HAP-1 (cell line): ENCODE measurements at regions not wholly inside any gene's neighbourhood (a gene's known extent, or its start where the extent isn't known, plus 50 kb on each side); places are given as distances from the start of the nearest gene placed in this dataset.

Experiments used
- DNase-seq, 2 experiments: peaks; one replicate each; pipeline ENCODE4 v3.0.0-alpha.2; 2016 to 2020; ENCODE audit warnings: low spot score in 2 of 2
- H3K27me3 ChIP-seq: fragments of 250-450 bp; sonication (Bioruptor Pico); 2 replicates; pipeline ENCODE4 v1.5.1; 2020; ENCODE audit warnings: low read depth, mild to moderate bottlenecking, moderate library complexity
- H3K36me3 ChIP-seq: fragments of 250-450 bp; sonication (Bioruptor Pico); replicated peaks from 2 replicates; pipeline ENCODE4 v1.5.1; 2020; ENCODE audit warnings: mild to moderate bottlenecking
- H3K4me1 ChIP-seq: fragments of 250-450 bp; sonication (Bioruptor Pico); 2 replicates; pipeline ENCODE4 v1.5.1; 2020; ENCODE audit warnings: mild to moderate bottlenecking
- H3K4me3 ChIP-seq: fragments of 250-450 bp; sonication (Bioruptor Pico); 2 replicates; pipeline ENCODE4 v1.5.1; 2020; ENCODE audit warnings: mild to moderate bottlenecking, moderate library complexity
- H3K9me3 ChIP-seq: fragments of 250-450 bp; sonication (Bioruptor Pico); 2 replicates; pipeline ENCODE4 v1.5.1; 2020; ENCODE audit warnings: mild to moderate bottlenecking, moderate library complexity
- in situ Hi-C: fragments of 300-500 bp; cut with MboI; formaldehyde crosslinking; loops from 3 replicates; pipeline ENCODE4 v1.14.3; 2020; ENCODE audit warnings: low sequenced_read_pairs, inconsistent platforms, mixed read lengths

DNA sequence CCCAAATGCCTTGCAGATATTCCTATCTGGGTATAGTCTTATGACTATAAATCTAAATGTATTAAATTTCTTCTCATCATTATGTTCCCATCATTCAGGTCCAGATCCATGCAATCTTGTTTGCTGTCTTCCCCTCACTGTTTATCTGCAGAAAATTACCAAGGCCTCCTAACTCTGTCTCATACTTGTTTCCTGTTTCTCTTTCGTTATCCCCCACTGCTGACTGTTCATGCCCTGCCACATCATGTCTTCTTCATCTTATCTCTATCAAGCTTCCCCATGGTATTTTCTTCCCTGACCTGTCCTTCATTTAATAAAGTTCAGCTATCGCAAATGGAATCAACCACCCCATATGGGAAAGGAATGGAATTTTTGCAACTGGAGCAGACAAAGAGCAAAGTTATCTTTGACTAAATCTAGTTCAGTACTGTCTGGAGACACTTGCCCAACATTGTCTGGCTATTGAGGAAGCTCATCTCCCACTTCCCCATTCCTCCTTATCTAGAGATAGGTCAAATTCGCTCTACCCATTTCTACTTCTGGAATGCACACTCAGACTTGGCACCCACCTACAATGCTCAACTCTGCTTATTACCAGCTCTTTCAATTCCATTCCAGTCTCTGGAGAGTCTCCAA, 1358.1 kb downstream of the EFNB2 start:
- H3K36me3 ChIP-seq = no peaks in the 10 kb centered on the region
- H3K4me1 ChIP-seq = no peaks in the 10 kb centered on the region
- in situ Hi-C loops = no loop called here
- H3K9me3 ChIP-seq = no peaks in the 10 kb centered on the region
- no peak overlapping the region for H3K4me3 ChIP-seq
- no peak for DNase-seq
- no peaks in the 10 kb centered on the region for H3K27me3 ChIP-seq

- H3K9me3 ChIP-seq = no peaks in the 10 kb centered on the region
- no peak overlapping the region for H3K4me3 ChIP-seq
- H3K36me3 ChIP-seq = no peaks in the 10 kb centered on the region
- in situ Hi-C loops = no loop called here
- DNase-seq = no peak
- H3K27me3 ChIP-seq = no peaks in the 10 kb centered on the region
- H3K4me1 ChIP-seq = no peaks in the 10 kb centered on the region
These were observed 1365.0 kb downstream of the EFNB2 start for GRCh38 chr13:105170438-105170837.

- no peaks in the 10 kb centered on the region for H3K4me1 ChIP-seq
- in situ Hi-C loops = no loop called here
- H3K36me3 ChIP-seq = no peaks in the 10 kb centered on the region
- H3K27me3 ChIP-seq = no peaks in the 10 kb centered on the region
- no peaks in the 10 kb centered on the region for H3K9me3 ChIP-seq
- no peak for DNase-seq
- no peak overlapping the region for H3K4me3 ChIP-seq
These were observed 1367.2 kb downstream of the EFNB2 start for GRCh38 chr13:105168295-105168694.

- Histone ChIP-seq H3K4me1 (no peaks in the 10 kb centered on the region), H3K4me3 (no peak overlapping the region), H3K27me3 (no peaks in the 10 kb centered on the region), H3K36me3 (no peaks in the 10 kb centered on the region), H3K9me3 (no peaks in the 10 kb centered on the region)
- no peak for DNase-seq
- in situ Hi-C loops = no loop called here
These were observed 1368.1 kb downstream of the EFNB2 start for GRCh38 chr13:105167385-105167784.

- DNase-seq = no peak
- no peaks in the 10 kb centered on the region for H3K36me3 ChIP-seq
- no peaks in the 10 kb centered on the region for H3K27me3 ChIP-seq
- no peak overlapping the region for H3K4me3 ChIP-seq
- H3K9me3 ChIP-seq = no peaks in the 10 kb centered on the region
- in situ Hi-C loops = no loop called here
- no peaks in the 10 kb centered on the region for H3K4me1 ChIP-seq
These were observed 1369.9 kb downstream of the EFNB2 start for GRCh38 chr13:105165449-105166125.

- Histone ChIP-seq H3K4me1 (no peaks in the 10 kb centered on the region), H3K27me3 (no peaks in the 10 kb centered on the region), H3K4me3 (no peak overlapping the region), H3K36me3 (no peaks in the 10 kb centered on the region), H3K9me3 (no peaks in the 10 kb centered on the region)
- in situ Hi-C loops = no loop called here
- DNase-seq = no peak
These were observed 1375.6 kb downstream of the EFNB2 start for GRCh38 chr13:105159841-105160240.

DNA sequence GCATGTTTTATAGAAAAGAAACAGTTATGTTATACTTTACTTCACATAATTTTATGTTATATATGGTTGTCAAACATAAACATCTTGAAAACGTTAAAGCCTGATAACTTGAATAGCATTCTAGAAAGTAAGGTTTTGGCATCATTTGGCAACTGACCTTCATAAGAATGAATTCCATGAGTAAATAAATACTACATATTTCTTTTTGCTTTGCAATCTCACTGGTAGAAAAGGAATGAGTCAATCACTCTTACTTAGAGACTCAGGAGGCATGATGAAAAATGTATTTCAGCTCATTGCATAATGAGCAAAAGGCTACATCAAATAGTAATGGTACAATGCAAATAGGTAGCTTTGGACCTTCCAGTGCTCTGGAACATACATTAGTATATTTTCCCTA, 1381.9 kb downstream of the EFNB2 start:
- H3K4me3 ChIP-seq = no peak overlapping the region
- in situ Hi-C loops = no loop called here
- H3K4me1 ChIP-seq = no peaks in the 10 kb centered on the region
- H3K36me3 ChIP-seq = no peaks in the 10 kb centered on the region
- no peaks in the 10 kb centered on the region for H3K27me3 ChIP-seq
- no peaks in the 10 kb centered on the region for H3K9me3 ChIP-seq
- no peak for DNase-seq

GRCh38 chr13:105151639-105152038, 1383.8 kb downstream of the EFNB2 start:
- H3K36me3 ChIP-seq = no peaks in the 10 kb centered on the region
- H3K4me1 ChIP-seq = no peaks in the 10 kb centered on the region
- no peaks in the 10 kb centered on the region for H3K27me3 ChIP-seq
- in situ Hi-C loops = no loop called here
- DNase-seq = no peak
- no peak overlapping the region for H3K4me3 ChIP-seq
- no peaks in the 10 kb centered on the region for H3K9me3 ChIP-seq

DNA sequence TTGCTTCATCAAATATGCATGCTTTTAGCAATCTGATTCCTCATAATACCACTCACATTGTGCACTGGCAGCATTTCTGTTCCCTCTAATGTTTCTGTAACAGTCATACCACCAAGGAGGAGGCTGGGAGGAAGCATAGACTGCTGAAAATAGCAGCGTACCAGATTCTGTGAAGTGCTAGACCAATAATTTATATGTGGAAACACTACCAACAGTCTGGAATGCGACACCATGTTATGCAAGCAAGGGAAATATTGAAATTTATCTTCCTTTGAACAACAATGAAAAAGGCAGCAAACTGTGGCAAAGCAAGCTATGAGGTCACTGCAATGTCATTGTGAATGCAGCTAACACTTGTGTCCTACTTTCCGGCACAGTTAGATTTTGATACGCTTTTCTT, 1388.0 kb downstream of the EFNB2 start:
- H3K27me3 ChIP-seq = no peaks in the 10 kb centered on the region
- no peaks in the 10 kb centered on the region for H3K9me3 ChIP-seq
- no peak overlapping the region for H3K4me3 ChIP-seq
- no peaks in the 10 kb centered on the region for H3K4me1 ChIP-seq
- in situ Hi-C loops = no loop called here
- DNase-seq = no peak
- H3K36me3 ChIP-seq = no peaks in the 10 kb centered on the region

- no peak for DNase-seq
- H3K27me3 ChIP-seq = no peaks in the 10 kb centered on the region
- no peak overlapping the region for H3K4me3 ChIP-seq
- no peaks in the 10 kb centered on the region for H3K4me1 ChIP-seq
- H3K36me3 ChIP-seq = no peaks in the 10 kb centered on the region
- in situ Hi-C loops = no loop called here
- H3K9me3 ChIP-seq = no peaks in the 10 kb centered on the region
These were observed 1390.5 kb downstream of the EFNB2 start for GRCh38 chr13:105144936-105145335.

DNA sequence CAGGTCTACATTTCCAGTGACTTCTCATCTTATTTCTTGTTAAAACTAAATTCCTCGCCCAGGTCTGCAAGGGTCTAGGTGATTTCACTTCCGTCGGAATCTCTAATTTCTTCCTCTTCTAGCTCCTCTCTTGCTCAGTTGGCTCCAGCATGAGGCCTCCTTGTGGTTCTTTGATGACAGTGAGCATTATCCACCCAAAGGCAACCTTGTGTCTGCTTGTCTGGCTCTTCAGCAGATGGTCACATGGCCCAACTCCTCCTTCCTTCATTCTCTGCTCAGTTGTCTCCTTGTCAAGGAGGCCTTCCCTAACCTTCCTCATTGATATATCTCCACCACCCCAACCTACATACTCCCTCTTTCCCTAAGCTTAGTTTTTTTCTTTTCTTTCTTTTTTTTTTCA, 1391.4 kb downstream of the EFNB2 start:
- Histone ChIP-seq H3K27me3 (no peaks in the 10 kb centered on the region), H3K4me1 (no peaks in the 10 kb centered on the region), H3K4me3 (no peak overlapping the region), H3K9me3 (no peaks in the 10 kb centered on the region), H3K36me3 (no peaks in the 10 kb centered on the region)
- DNase-seq = no peak
- in situ Hi-C loops = no loop called here

DNA sequence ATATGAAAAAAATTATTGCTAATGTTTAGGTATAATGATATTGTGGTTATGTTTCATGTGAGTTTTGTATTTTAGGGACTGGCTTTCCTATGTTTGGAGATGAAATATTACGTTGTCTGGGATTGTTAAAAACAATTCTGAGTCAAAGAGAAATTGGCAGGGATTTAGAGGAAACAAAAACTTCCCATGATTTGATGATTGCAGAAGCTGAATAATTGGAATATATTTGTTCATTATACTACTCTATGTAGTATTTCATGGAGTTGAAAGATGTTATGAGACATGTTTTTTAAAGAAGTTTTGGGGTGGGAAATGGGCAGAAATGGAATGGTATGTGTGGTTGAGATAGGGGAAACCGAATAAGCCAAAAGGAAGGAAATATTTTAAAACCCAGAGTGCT, 1392.9 kb downstream of the EFNB2 start:
- Histone ChIP-seq H3K9me3 (no peaks in the 10 kb centered on the region), H3K4me3 (no peak overlapping the region), H3K4me1 (no peaks in the 10 kb centered on the region), H3K36me3 (no peaks in the 10 kb centered on the region), H3K27me3 (no peaks in the 10 kb centered on the region)
- in situ Hi-C loops = no loop called here
- no peak for DNase-seq

- Histone ChIP-seq H3K36me3 (no peaks in the 10 kb centered on the region), H3K4me1 (no peaks in the 10 kb centered on the region), H3K4me3 (peak overlapping the region; percentile 21), H3K9me3 (no peaks in the 10 kb centered on the region), H3K27me3 (no peaks in the 10 kb centered on the region)
- in situ Hi-C loops = no loop called here
- peak; percentile 2 to 32 for DNase-seq
These were observed 1395.8 kb downstream of the EFNB2 start for GRCh38 chr13:105139380-105140285.

- Histone ChIP-seq H3K4me3 (no peak overlapping the region), H3K36me3 (no peaks in the 10 kb centered on the region)
These were observed 1396.4 kb downstream of the EFNB2 start for GRCh38 chr13:105139048-105139379.

More at GRCh38 chr13:105139048-105139379, 1396.4 kb downstream of the EFNB2 start:
- Histone ChIP-seq H3K27me3 (no peaks in the 10 kb centered on the region), H3K9me3 (no peaks in the 10 kb centered on the region), H3K4me1 (no peaks in the 10 kb centered on the region)
- in situ Hi-C loops = no loop called here
- DNase-seq = no peak
